Astrocyte of the cerebellum (primary cell): ENCODE measurements at regions not wholly inside any gene's neighbourhood (a gene's known extent, or its start where the extent isn't known, plus 50 kb on each side); places are given as distances from the start of the nearest gene placed in this dataset.

ENCODE experiments used
- DNase-seq: peaks from one replicate; pipeline ENCODE4 v3.0.0-alpha.2; 2011; ENCODE audit warnings: low read depth
- H3K4me3 ChIP-seq: 2 replicates; pipeline ENCODE4 v1.5.1; 2011; ENCODE audit warnings: mild to moderate bottlenecking, low read depth, low read length, moderate library complexity
- in situ Hi-C: cut with HindIII; loops from 2 replicates; pipeline ENCODE4 v1.10.0; 2017; ENCODE audit warnings: low sequenced_read_pairs
- TF ChIP-seq, protein P1 (sequence below): IDR thresholded peaks from 2 replicates; pipeline ENCODE4 v1.5.1; 2012; ENCODE audit warnings: low read length, low read depth, moderate library complexity, mild to moderate bottlenecking; ENCODE audit errors: missing control alignments

DNA sequence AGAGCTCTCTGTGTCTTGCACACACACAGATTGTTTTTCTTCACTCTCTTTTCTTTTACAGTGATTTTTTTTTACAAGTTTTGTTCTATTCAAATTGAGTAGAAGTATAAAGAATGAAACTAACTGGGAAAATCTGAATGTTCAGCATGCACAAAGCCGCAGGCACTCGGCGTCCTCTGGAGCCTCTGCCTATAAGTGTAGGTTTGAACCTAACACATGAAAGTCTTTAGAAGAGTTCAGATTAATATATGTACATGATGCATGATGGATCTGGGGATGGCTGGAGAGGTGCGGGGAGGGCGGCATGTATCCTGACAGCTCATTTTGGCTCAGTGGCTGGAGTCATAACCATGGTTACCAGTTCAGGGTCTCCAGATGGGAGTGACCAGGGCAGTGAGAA, 301.1 kb upstream of the CDH4 start:
- in situ Hi-C loops, result no loop called here
- no peak overlapping the region for H3K4me3 ChIP-seq
- TF ChIP-seq, protein P1, sequence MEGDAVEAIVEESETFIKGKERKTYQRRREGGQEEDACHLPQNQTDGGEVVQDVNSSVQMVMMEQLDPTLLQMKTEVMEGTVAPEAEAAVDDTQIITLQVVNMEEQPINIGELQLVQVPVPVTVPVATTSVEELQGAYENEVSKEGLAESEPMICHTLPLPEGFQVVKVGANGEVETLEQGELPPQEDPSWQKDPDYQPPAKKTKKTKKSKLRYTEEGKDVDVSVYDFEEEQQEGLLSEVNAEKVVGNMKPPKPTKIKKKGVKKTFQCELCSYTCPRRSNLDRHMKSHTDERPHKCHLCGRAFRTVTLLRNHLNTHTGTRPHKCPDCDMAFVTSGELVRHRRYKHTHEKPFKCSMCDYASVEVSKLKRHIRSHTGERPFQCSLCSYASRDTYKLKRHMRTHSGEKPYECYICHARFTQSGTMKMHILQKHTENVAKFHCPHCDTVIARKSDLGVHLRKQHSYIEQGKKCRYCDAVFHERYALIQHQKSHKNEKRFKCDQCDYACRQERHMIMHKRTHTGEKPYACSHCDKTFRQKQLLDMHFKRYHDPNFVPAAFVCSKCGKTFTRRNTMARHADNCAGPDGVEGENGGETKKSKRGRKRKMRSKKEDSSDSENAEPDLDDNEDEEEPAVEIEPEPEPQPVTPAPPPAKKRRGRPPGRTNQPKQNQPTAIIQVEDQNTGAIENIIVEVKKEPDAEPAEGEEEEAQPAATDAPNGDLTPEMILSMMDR, result no peak
- DNase-seq, result no peak

DNA sequence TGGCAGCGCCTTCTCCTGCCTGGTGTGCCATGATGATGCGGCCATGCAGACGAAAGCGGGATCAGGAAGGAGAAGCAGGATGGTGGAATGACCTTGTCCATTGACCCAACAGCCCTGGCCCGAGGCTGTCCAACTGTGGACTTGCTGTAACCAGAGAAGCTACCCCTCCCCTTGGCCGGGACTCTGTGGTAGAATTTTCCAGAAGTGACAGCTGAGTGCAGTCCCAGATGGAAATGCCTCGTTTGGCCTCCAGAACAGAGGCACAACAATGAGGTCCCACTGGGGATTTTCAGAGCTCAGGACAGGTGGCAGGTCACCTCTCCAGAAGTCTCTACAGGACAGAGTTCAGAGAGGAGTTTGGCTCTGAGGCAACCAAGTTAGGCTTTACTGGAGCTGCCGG, 299.2 kb upstream of the CDH4 start:
- TF ChIP-seq, protein P1, result no peak
- no peak overlapping the region for H3K4me3 ChIP-seq
- in situ Hi-C loops, result no loop called here
- DNase-seq, result no peak

DNA sequence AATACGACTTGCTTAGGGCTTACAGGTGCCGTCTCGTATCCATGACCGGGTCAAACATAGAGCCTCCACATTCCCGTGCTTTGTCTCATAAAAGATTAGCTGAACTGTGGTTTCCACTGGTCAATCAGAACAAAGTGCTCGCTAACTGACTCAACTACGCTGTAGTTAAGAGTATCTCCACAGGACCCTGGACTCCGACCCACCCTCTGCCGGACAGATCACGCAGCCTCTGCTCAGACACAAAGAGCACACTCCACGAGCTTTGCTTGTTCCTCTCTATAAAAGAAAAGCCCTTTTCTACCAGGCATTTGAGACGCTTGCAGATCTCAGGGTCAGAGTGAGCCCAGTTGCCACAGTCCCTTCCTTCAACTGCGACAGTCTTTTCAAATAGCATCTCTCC, 298.7 kb upstream of the CDH4 start:
- TF ChIP-seq, protein P1, result no peak
- no peak overlapping the region for H3K4me3 ChIP-seq
- no peak for DNase-seq
- in situ Hi-C loops, result no loop called here

DNA sequence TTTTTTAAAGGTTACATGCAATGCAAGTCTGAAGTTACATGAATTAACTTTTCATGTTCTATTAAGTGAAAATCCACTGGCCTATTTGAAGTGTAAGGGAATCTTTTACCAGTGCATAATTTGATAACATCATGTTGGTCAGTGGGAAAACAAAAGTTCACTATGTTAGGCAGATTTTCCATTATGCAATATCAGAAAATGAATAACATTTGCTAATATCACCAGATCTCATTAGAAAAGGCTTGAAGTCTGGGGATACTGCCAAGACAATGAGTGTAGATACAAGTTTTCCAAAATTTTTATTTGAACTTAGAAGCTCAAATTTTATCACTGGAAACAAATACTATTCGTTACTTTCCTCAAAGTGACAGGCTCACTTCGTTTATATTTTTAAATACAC, 296.4 kb upstream of the CDH4 start:
- DNase-seq, result no peak
- in situ Hi-C loops, result no loop called here
- H3K4me3 ChIP-seq, result no peak overlapping the region
- TF ChIP-seq, protein P1, result no peak

DNA sequence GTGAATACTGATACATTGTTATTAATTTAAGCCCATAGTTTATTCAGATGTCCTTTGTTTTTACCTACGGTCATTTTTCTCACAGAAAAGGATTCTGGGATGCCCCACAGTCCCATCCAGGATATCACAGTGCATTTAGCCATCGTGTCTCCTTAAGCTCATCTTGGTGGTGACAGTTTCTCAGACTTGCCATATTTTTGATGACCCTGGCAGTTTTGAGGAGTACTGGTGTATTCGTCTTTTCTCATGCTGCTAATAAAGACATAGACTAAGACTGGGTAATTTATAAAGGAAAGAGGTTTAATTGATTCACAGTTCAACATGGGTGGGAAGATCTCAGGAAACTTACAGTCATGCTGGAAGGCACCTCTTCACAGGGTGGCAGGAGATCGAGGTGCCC, 295.9 kb upstream of the CDH4 start:
- TF ChIP-seq, protein P1, result no peak
- no peak for DNase-seq
- no peak overlapping the region for H3K4me3 ChIP-seq
- in situ Hi-C loops, result no loop called here

DNA sequence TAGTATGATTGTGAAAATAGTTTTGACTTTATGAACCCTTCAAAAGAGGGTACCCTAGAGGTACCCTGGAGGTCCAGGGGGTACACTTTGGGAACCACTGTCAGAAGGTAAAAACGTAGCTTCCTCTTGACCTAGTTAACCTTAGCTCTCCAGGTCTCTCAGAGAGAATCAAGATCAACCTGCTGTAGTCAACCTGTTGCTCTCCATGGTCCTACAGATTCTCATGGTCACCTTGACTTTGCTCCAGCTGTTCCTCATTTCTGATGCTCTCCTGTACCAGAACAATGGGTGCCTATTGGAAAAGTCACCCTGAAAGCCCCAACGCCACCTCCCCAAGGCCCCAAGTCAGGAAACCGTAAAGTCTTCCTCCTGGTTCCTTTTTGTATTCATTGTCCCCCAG, 294.4 kb upstream of the CDH4 start:
- TF ChIP-seq, protein P1, result no peak
- in situ Hi-C loops, result no loop called here
- H3K4me3 ChIP-seq, result no peak overlapping the region
- DNase-seq, result no peak

DNA sequence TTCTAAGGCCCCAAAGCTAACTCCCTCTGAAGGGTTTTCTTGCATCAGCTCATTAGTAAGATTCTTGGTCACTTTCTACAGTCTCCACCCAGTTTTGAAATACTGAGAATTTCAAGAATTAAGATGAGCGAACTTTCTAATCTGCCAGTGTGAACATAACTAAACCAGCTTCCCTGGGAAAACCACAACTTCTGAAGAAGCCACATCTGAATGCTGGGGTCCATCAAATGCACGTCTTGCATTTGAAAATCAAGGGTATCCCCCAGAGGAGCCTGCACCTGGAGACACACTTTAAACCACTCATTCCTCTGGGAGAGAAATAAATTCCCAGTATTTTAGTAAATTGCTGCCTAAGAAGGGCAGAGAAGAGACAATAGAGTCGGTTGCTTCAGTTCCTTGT, 292.1 kb upstream of the CDH4 start:
- TF ChIP-seq, protein P1, result no peak
- no peak overlapping the region for H3K4me3 ChIP-seq
- no peak for DNase-seq
- in situ Hi-C loops, result no loop called here
